Endothelial cell of umbilical vein (primary cell): ENCODE measurements at regions not wholly inside any gene's neighbourhood (a gene's known extent, or its start where the extent isn't known, plus 50 kb on each side); places are given as distances from the start of the nearest gene placed in this dataset.

Experiments
- BruUV-seq: library from RNA; stranded (reverse); fragments of 400-500 nt; replicated peaks from 2 replicates; lab custom pipeline; 2021; lab: Mats Ljungman, UMichigan
- CTCF ChIA-PET: fragments of 300-600, 350-600 bp; sonication (Branson Sonifier 250); formaldehyde crosslinking; loops from one replicate; lab custom pipeline; 2021; ENCODE audit warnings: antibody characterized with exemption, inconsistent platforms; lab: Charles Lee
- POLR2A ChIA-PET: fragments of 300-600, 350-600 bp; sonication (Branson Sonifier 250); formaldehyde crosslinking; loops from one replicate; lab custom pipeline; 2021; ENCODE audit warnings: antibody characterized with exemption, inconsistent platforms; lab: Charles Lee
- DNase-seq: peaks from one replicate; pipeline ENCODE4 v3.0.0-alpha.2; 2011; ENCODE audit warnings: low read depth, low spot score
- FAIRE-seq: peaks from 2 replicates; lab custom pipeline; 2011; peaks lifted over from hg19 to GRCh38; lab: Jason Lieb, UNC
- H2AFZ ChIP-seq: 2 replicates; pipeline ENCODE4 v1.6.0; 2012; ENCODE audit warnings: low read depth, low read length, control low read depth, inconsistent platforms
- H3K27ac ChIP-seq: 2 replicates; pipeline ENCODE4 v1.5.1; 2011; ENCODE audit warnings: low read depth, mild to moderate bottlenecking, control low read depth, low read length, moderate library complexity; ENCODE audit not compliant: insufficient read depth
- H3K27me3 ChIP-seq, 2 experiments: 2 replicates each; pipeline versions ENCODE4 v1.6.0 to v1.6.1; 2011; ENCODE audit warnings: low read length in 2 of 2, mixed read lengths in 1 of 2; ENCODE audit not compliant: control insufficient read depth in 2 of 2, insufficient read depth in 2 of 2
- H3K36me3 ChIP-seq, 2 experiments: 2 replicates in 1 of 2; 3 replicates in 1 of 2; pipeline ENCODE4 v1.5.1; 2011; ENCODE audit warnings: low read length in 2 of 2, mild to moderate bottlenecking in 1 of 2, moderate library complexity in 1 of 2; ENCODE audit not compliant: control insufficient read depth in 2 of 2, insufficient read depth in 2 of 2; ENCODE audit errors: extremely low read depth in 1 of 2
- H3K4me1 ChIP-seq: 3 replicates; pipeline ENCODE4 v1.5.1; 2011; ENCODE audit warnings: mild to moderate bottlenecking, low read length; ENCODE audit not compliant: control insufficient read depth, insufficient read depth; ENCODE audit errors: extremely low read depth
- H3K4me2 ChIP-seq: 2 replicates; pipeline ENCODE4 v1.6.1; 2011; ENCODE audit warnings: low read length, control low read depth, mixed read lengths; ENCODE audit not compliant: insufficient read depth
- H3K4me3 ChIP-seq, 3 experiments: fragments of 200-600 bp in 1 of 3; sonication (generic), shearing (Covaris generic) in 1 of 3; replicated peaks in 1 of 3; 2 replicates each; pipeline ENCODE4 v1.5.1; 2011 to 2016; ENCODE audit warnings: control low read depth in 3 of 3, low read length in 3 of 3, mild to moderate bottlenecking in 2 of 3, inconsistent platforms in 1 of 3, low read depth in 1 of 3, moderate library complexity in 1 of 3; ENCODE audit not compliant: insufficient read depth in 1 of 3
- H3K79me2 ChIP-seq: 2 replicates; pipeline ENCODE4 v1.6.0; 2012; ENCODE audit warnings: low read length, inconsistent platforms; ENCODE audit not compliant: control insufficient read depth, insufficient read depth
- H3K9ac ChIP-seq: replicated peaks from 2 replicates; pipeline ENCODE3; 2011; ENCODE audit warnings: low read length, control low read depth; ENCODE audit not compliant: insufficient read depth; ENCODE audit errors: extremely low read depth
- H3K9me1 ChIP-seq: replicated peaks from 3 replicates; pipeline ENCODE4 v1.6.0; 2011; ENCODE audit warnings: mild to moderate bottlenecking, low read length; ENCODE audit not compliant: control insufficient read depth, insufficient read depth; ENCODE audit errors: extremely low read depth
- H3K9me3 ChIP-seq: replicated peaks from 2 replicates; pipeline ENCODE4 v1.5.1; 2012; ENCODE audit warnings: low read length, inconsistent platforms; ENCODE audit not compliant: control insufficient read depth, insufficient read depth
- H4K20me1 ChIP-seq: replicated peaks from 2 replicates; pipeline ENCODE3; 2011; ENCODE audit warnings: mild to moderate bottlenecking, low read length; ENCODE audit not compliant: control insufficient read depth, insufficient read depth; ENCODE audit errors: extremely low read depth
- EZH2 ChIP-seq: IDR thresholded peaks from 2 replicates; pipeline ENCODE4 v1.6.1; 2012; ENCODE audit warnings: borderline replicate concordance, low read depth, mild to moderate bottlenecking, moderate library complexity, low read length, inconsistent platforms; ENCODE audit not compliant: severe bottlenecking
- FOS ChIP-seq: IDR thresholded peaks from 2 replicates; pipeline ENCODE4 v1.6.1; 2011; ENCODE audit warnings: mild to moderate bottlenecking, low read length, moderate library complexity, borderline replicate concordance; ENCODE audit not compliant: insufficient read depth
- GATA2 ChIP-seq: IDR thresholded peaks from 2 replicates; pipeline ENCODE4 v1.7.0; 2011; ENCODE audit warnings: low read depth, mild to moderate bottlenecking, moderate library complexity, mixed read lengths, low read length; ENCODE audit not compliant: insufficient read length, insufficient read depth
- JUN ChIP-seq: IDR thresholded peaks from 2 replicates; pipeline ENCODE4 v1.6.1; 2011; ENCODE audit warnings: borderline replicate concordance, low read depth; ENCODE audit not compliant: insufficient read length, insufficient read depth
- MAX ChIP-seq: IDR thresholded peaks from 2 replicates; pipeline ENCODE4 v1.6.1; 2011; ENCODE audit not compliant: insufficient read depth, insufficient read length
- MYC ChIP-seq: IDR thresholded peaks from one replicate; pipeline ENCODE4 v1.6.1; 2011; ENCODE audit warnings: mild to moderate bottlenecking, low read depth, low read length
- POLR2A ChIP-seq: IDR thresholded peaks from 2 replicates; pipeline ENCODE4 v1.6.1; 2012; ENCODE audit warnings: low read depth, mild to moderate bottlenecking, control low read depth, low read length
- POLR2AphosphoS5 ChIP-seq: IDR thresholded peaks from 2 replicates; pipeline ENCODE4 v1.6.1; 2012; ENCODE audit warnings: low read depth, mild to moderate bottlenecking, control low read depth, low read length, moderate library complexity; ENCODE audit not compliant: insufficient read depth
- dilution Hi-C: fragments of 300-500 bp; cut with MboI; formaldehyde crosslinking; loops from one replicate; pipeline ENCODE4 v1.15.0; 2019; ENCODE audit warnings: low sequenced_read_pairs; ENCODE audit not compliant: extremely low pct_ligation_motif_present
- intact Hi-C: fragments of 100-400 bp; cut with micrococcal nuclease; formaldehyde crosslinking; loops from one replicate; pipeline ENCODE4 v1.10.0; 2022
- TF ChIP-seq, protein P1 (sequence below), 2 donors: IDR thresholded peaks; 1 replicate in 1 of 2; 2 replicates in 1 of 2; pipeline ENCODE4 v1.5.1; 2011; ENCODE audit warnings: low read length in 2 of 2, mild to moderate bottlenecking in 2 of 2, moderate library complexity in 2 of 2, control low read depth in 1 of 2, inconsistent platforms in 1 of 2, low read depth in 1 of 2; ENCODE audit not compliant: insufficient read depth in 1 of 2; ENCODE audit errors: extremely low read depth in 1 of 2

- no peaks in the 10 kb centered on the region for H4K20me1 ChIP-seq
- no peak overlapping the region for H3K4me2 ChIP-seq
- no peak for TF ChIP-seq MYC
- TF ChIP-seq, protein P1, sequence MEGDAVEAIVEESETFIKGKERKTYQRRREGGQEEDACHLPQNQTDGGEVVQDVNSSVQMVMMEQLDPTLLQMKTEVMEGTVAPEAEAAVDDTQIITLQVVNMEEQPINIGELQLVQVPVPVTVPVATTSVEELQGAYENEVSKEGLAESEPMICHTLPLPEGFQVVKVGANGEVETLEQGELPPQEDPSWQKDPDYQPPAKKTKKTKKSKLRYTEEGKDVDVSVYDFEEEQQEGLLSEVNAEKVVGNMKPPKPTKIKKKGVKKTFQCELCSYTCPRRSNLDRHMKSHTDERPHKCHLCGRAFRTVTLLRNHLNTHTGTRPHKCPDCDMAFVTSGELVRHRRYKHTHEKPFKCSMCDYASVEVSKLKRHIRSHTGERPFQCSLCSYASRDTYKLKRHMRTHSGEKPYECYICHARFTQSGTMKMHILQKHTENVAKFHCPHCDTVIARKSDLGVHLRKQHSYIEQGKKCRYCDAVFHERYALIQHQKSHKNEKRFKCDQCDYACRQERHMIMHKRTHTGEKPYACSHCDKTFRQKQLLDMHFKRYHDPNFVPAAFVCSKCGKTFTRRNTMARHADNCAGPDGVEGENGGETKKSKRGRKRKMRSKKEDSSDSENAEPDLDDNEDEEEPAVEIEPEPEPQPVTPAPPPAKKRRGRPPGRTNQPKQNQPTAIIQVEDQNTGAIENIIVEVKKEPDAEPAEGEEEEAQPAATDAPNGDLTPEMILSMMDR (IDR thresholded peaks at IDR 0.05; ENCODE audit: extremely low read depth in 1 of 2, insufficient read depth in 1 of 2, low read depth in 1 of 2, low read length in 2 of 2) = no peak
- no peak for TF ChIP-seq EZH2
- no peak for TF ChIP-seq FOS
- TF ChIP-seq POLR2AphosphoS5 = no peak
- TF ChIP-seq GATA2 = no peak
- TF ChIP-seq POLR2A = no peak
- TF ChIP-seq JUN = no peak
- TF ChIP-seq MAX = no peak
- no peak for FAIRE-seq
- no peaks in the 10 kb centered on the region for H3K9me1 ChIP-seq
- no peaks in the 10 kb centered on the region for H3K36me3 ChIP-seq
- DNase-seq = no peak
- H3K9ac ChIP-seq = no peak overlapping the region
- H3K27ac ChIP-seq = no peak overlapping the region
- H3K27me3 ChIP-seq = peaks cover 0 to 2% of the 10 kb centered on the region in 2 experiments
- H3K4me3 ChIP-seq = no peak overlapping the region
- BruUV-seq = no TSS peak
- intact Hi-C loops (no loop called here), dilution Hi-C loops (no loop called here)
- no peaks in the 10 kb centered on the region for H3K79me2 ChIP-seq
- H3K4me1 ChIP-seq = no peaks in the 10 kb centered on the region
- H2AFZ ChIP-seq = no peak overlapping the region
- CTCF ChIA-PET = interaction anchor here (0.8 to 1.4 kb wide), 3 partner anchors 19 to 119 kb away, joined by 3 to 5 read pairs (median 4); no protein-coding TSS in a partner anchor
- no peaks in the 10 kb centered on the region for H3K9me3 ChIP-seq
- POLR2A ChIA-PET = no interaction called here
These were observed 142.0 kb upstream of the PZP start for GRCh38 chr12:9349888-9350885.
